ENCODE measurements at regions not wholly inside any gene's neighbourhood (a gene's known extent, or its start where the extent isn't known, plus 50 kb on each side); places are given as distances from the start of the nearest gene placed in this dataset.

DNA sequence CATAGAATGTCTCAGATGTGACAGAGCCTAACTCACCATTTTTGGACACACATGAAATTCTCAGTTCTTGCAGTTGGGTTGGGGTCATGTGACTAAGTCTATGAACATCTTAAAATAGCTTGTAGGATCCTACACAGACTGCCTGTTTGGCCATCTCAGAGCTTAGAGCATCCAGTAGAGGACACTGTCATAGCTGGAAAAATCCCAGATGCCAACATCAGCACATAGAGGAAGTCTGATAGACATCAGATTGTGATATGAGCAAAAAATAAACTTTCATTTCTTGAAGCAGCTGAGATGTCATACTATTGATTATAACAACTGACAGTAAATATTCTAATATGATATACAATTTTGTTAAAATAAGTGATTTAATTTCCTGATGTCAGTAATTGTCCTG, 207.1 kb downstream of the TRAM1L1 start:
- intact Hi-C loops (cut with micrococcal nuclease): no loop called here

DNA sequence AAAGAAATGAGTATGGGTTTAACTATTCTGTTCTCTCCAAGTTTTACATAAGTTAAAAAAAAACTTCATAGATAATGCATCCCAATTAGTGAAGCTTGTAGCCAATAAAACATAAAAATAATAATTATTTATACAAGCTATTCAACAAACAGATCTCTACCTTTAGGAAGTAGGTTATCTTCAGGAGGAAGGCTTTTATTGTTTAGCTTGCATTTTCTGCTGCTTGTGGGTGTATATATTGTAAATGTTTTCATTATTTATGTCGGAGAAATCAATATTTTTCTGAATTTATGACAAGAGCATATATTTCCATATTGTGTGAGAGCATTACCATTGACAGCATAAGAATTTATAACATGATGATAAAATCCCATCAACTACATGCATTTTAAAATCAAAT, 208.3 kb downstream of the TRAM1L1 start:
- ChIA-PET CTCF (no interaction called here), POLR2A (no interaction called here)
- Mint-ChIP-seq H3K27ac (no peak overlapping the region), H3K36me3 (ENCODE audit: low read depth) (no peaks in the 10 kb centered on the region), H3K4me1 (no peaks in the 10 kb centered on the region), H3K9me3 (no peaks in the 10 kb centered on the region), H3K4me3 (no peak overlapping the region), H3K27me3 (no peaks in the 10 kb centered on the region)
- intact Hi-C loops (cut with micrococcal nuclease): no loop called here
- no peak for ATAC-seq (ENCODE audit: low read depth)
- no peak for DNase-seq
- TF ChIP-seq, protein P1, sequence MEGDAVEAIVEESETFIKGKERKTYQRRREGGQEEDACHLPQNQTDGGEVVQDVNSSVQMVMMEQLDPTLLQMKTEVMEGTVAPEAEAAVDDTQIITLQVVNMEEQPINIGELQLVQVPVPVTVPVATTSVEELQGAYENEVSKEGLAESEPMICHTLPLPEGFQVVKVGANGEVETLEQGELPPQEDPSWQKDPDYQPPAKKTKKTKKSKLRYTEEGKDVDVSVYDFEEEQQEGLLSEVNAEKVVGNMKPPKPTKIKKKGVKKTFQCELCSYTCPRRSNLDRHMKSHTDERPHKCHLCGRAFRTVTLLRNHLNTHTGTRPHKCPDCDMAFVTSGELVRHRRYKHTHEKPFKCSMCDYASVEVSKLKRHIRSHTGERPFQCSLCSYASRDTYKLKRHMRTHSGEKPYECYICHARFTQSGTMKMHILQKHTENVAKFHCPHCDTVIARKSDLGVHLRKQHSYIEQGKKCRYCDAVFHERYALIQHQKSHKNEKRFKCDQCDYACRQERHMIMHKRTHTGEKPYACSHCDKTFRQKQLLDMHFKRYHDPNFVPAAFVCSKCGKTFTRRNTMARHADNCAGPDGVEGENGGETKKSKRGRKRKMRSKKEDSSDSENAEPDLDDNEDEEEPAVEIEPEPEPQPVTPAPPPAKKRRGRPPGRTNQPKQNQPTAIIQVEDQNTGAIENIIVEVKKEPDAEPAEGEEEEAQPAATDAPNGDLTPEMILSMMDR (IDR thresholded peaks at IDR 0.05): no peak

More for the DNA sequence above, 207.1 kb downstream of the TRAM1L1 start:
- ChIA-PET POLR2A (no interaction called here), CTCF (no interaction called here)
- Mint-ChIP-seq H3K4me1 (no peaks in the 10 kb centered on the region), H3K36me3 (ENCODE audit: low read depth) (no peaks in the 10 kb centered on the region), H3K9me3 (no peaks in the 10 kb centered on the region), H3K27me3 (no peaks in the 10 kb centered on the region), H3K4me3 (no peak overlapping the region), H3K27ac (no peak overlapping the region)
- TF ChIP-seq, protein P1 (IDR thresholded peaks at IDR 0.05): no peak
- DNase-seq (no peak), ATAC-seq (ENCODE audit: low read depth) (no peak)

DNA sequence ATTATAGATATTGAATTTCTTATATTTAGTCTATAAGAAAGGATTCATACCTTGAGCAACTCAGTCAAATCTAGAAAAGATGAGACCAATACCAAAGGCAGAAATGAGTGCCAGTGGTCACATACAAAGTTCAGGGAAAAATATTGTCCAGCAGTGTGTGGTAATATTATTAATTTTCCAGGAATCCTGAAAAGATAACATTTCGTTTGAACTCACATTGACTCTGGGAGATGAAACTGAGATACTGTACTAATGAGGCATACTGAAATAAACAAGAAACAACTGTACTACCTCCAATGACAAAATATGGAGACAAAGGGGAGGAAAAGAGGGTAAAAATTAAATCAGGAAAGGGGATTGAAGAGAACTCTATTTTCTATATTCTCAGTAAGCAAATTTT, 212.4 kb downstream of the TRAM1L1 start:
- DNase-seq (no peak), ATAC-seq (ENCODE audit: low read depth) (no peak)
- intact Hi-C loops (cut with micrococcal nuclease): no loop called here
- H3K9me3 Mint-ChIP-seq: no peaks in the 10 kb centered on the region
- ChIA-PET CTCF (no interaction called here), POLR2A (no interaction called here)
- no peaks in the 10 kb centered on the region for H3K4me1 Mint-ChIP-seq
- TF ChIP-seq, protein P1 (IDR thresholded peaks at IDR 0.05): no peak
- H3K27ac Mint-ChIP-seq: no peak overlapping the region
- H3K4me3 Mint-ChIP-seq: no peak overlapping the region
- H3K36me3 Mint-ChIP-seq (ENCODE audit: low read depth): no peaks in the 10 kb centered on the region
- no peaks in the 10 kb centered on the region for H3K27me3 Mint-ChIP-seq

DNA sequence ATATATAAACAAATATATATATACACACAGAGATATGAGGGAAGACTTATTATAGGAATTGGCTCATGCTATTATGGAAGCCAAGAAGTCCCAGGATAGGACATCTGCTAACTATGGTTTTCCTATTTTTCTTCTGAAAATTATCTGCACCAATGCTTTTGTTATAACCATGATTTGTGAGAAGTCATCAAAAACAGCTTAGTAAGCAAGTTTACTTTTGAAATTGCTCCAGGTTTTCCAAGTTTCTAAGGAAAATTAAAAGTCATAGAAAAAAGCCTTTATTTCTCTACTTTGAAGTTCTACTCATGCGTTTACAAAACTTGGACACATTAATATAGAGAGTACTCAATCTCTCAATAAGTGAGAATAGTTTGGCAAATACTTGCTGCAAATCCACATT, 213.1 kb downstream of the TRAM1L1 start:
- H3K4me1 Mint-ChIP-seq: no peaks in the 10 kb centered on the region
- H3K4me3 Mint-ChIP-seq: no peak overlapping the region
- ChIA-PET CTCF (no interaction called here), POLR2A (no interaction called here)
- no peaks in the 10 kb centered on the region for H3K9me3 Mint-ChIP-seq
- no peak overlapping the region for H3K27ac Mint-ChIP-seq
- DNase-seq (no peak), ATAC-seq (ENCODE audit: low read depth) (no peak)
- no peaks in the 10 kb centered on the region for H3K36me3 Mint-ChIP-seq (ENCODE audit: low read depth)
- intact Hi-C loops (cut with micrococcal nuclease): no loop called here
- TF ChIP-seq, protein P1 (IDR thresholded peaks at IDR 0.05): no peak
- H3K27me3 Mint-ChIP-seq: no peaks in the 10 kb centered on the region

DNA sequence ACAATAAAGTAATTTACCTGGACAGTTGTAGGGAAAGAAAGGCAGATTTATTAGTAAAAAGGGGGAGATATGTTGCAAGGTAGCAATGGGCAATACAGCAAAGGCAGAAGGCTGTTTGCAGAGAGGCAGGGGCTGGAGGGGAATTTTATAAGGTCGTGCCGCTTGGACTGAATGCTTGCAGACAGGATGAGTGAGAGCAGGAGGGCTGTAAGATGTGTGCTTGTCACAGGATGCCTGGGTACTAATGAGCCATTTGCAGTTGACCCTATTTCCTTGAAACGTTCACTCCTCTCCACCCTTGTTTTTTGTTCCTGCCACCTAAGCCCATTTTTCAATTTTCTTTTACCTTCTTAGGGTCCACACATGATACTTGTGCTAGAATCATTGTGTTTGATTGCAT, 214.7 kb downstream of the TRAM1L1 start:
- POLR2A ChIA-PET: no interaction called here
- no peak for ATAC-seq (ENCODE audit: low read depth)
- no peaks in the 10 kb centered on the region for H3K4me1 Mint-ChIP-seq
- intact Hi-C loops (cut with micrococcal nuclease): no loop called here
- no peaks in the 10 kb centered on the region for H3K36me3 Mint-ChIP-seq (ENCODE audit: low read depth)
- H3K9me3 Mint-ChIP-seq: no peaks in the 10 kb centered on the region
- TF ChIP-seq, protein P1 (IDR thresholded peaks at IDR 0.05): no peak
- CTCF ChIA-PET: no interaction called here
- DNase-seq: no peak
- H3K27ac Mint-ChIP-seq: no peak overlapping the region
- H3K27me3 Mint-ChIP-seq: no peaks in the 10 kb centered on the region
- H3K4me3 Mint-ChIP-seq: no peak overlapping the region
